Loucy (cell line): ENCODE measurements at regions not wholly inside any gene's neighbourhood (a gene's known extent, or its start where the extent isn't known, plus 50 kb on each side); places are given as distances from the start of the nearest gene placed in this dataset.
"Not testable (repeated sequence)": the region's sequence is repeated elsewhere in the genome, so short reads cannot be mapped to it uniquely, and the experiment has no call there.

ENCODE experiments used
- H2AFZ ChIP-seq: fragments of 200-600 bp; sonication (generic); 2 replicates; pipeline ENCODE4 v1.6.0; 2016; ENCODE audit warnings: antibody characterized with exemption, mild to moderate bottlenecking, low read length, moderate library complexity
- H3F3A ChIP-seq: fragments of 200-600 bp; 2 replicates; pipeline ENCODE4 v1.6.0; 2016; ENCODE audit warnings: antibody characterized with exemption, low read depth, mild to moderate bottlenecking
- H3K27me3 ChIP-seq: fragments of 200-600 bp; sonication (generic); 2 replicates; pipeline ENCODE4 v1.6.1; 2014; ENCODE audit warnings: low read length, mild to moderate bottlenecking; ENCODE audit not compliant: insufficient read depth, poor library complexity, severe bottlenecking
- H3K36me3 ChIP-seq: fragments of 200-600 bp; sonication (generic); 2 replicates; pipeline ENCODE4 v1.6.1; 2016; ENCODE audit warnings: low read length; ENCODE audit not compliant: insufficient read depth
- H3K4me1 ChIP-seq: fragments of 200-600 bp; sonication (generic); 2 replicates; pipeline ENCODE4 v1.5.1; 2014; ENCODE audit warnings: low read length, mild to moderate bottlenecking; ENCODE audit not compliant: insufficient read depth, poor library complexity, severe bottlenecking
- H3K4me2 ChIP-seq: fragments of 200-600 bp; sonication (generic); 2 replicates; pipeline ENCODE4 v1.6.0; 2014; ENCODE audit warnings: antibody characterized with exemption, low read length, low read depth, mild to moderate bottlenecking; ENCODE audit not compliant: poor library complexity, severe bottlenecking
- H3K4me3 ChIP-seq: fragments of 200-600 bp; sonication (generic); 2 replicates; pipeline ENCODE4 v1.5.1; 2014; ENCODE audit warnings: low read length, mild to moderate bottlenecking, mixed read lengths; ENCODE audit not compliant: poor library complexity, severe bottlenecking
- H3K79me2 ChIP-seq: fragments of 200-600 bp; sonication (generic); 2 replicates; pipeline ENCODE4 v1.6.1; 2014; ENCODE audit warnings: low read length; ENCODE audit not compliant: insufficient read depth
- H3K9ac ChIP-seq: fragments of 200-600 bp; sonication (generic); 2 replicates; pipeline ENCODE4 v1.6.0; 2014; ENCODE audit warnings: mild to moderate bottlenecking, low read depth, low read length, moderate library complexity; ENCODE audit not compliant: poor library complexity, severe bottlenecking
- H3K9me2 ChIP-seq: fragments of 200-600 bp; sonication (generic); replicated peaks from 2 replicates; pipeline ENCODE4 v1.6.1; 2016; ENCODE audit warnings: low read depth, low read length, mixed read lengths
- H3K9me3 ChIP-seq: fragments of 200-600 bp; sonication (generic); 2 replicates; pipeline ENCODE4 v1.6.1; 2014; ENCODE audit warnings: mild to moderate bottlenecking, antibody characterized with exemption, low read length, low read depth; ENCODE audit not compliant: insufficient read depth
- H4K20me1 ChIP-seq: fragments of 200-600 bp; sonication (generic); 2 replicates; pipeline ENCODE4 v1.6.0; 2014; ENCODE audit warnings: antibody characterized with exemption, low read length, mild to moderate bottlenecking; ENCODE audit not compliant: insufficient read depth, poor library complexity, severe bottlenecking
- EZH2phosphoT487 ChIP-seq: fragments of 200-600 bp; IDR thresholded peaks from 2 replicates; pipeline ENCODE4 v1.6.1; 2018; ENCODE audit warnings: antibody characterized with exemption, mild to moderate bottlenecking, moderate library complexity, borderline replicate concordance
- TF ChIP-seq, protein P1 (sequence below): fragments of 200-600 bp; sonication (generic); conservative IDR thresholded peaks from 2 replicates; pipeline ENCODE4 v1.5.1; 2014; ENCODE audit warnings: mild to moderate bottlenecking, antibody characterized with exemption, low read length

DNA sequence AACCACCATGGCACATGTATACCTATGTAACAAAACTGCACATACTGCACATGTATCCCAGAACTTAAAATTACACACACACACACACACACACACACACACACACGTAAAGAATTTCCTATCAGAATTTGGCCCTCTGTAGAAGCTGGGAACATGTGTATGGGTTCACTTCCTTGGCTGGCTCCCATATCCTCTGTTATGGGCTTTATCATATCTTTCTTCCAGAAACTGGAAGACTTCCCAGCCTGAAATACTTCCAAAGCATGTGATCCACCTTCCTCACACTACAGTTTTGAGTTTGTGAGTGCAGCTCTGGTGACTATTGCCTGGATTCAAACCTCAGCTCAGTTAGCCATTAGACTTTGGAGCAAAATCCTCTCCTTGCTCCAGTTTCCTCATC lies 78.6 kb upstream of the GDNF start:
- TF ChIP-seq EZH2phosphoT487: no peak
- TF ChIP-seq, protein P1, sequence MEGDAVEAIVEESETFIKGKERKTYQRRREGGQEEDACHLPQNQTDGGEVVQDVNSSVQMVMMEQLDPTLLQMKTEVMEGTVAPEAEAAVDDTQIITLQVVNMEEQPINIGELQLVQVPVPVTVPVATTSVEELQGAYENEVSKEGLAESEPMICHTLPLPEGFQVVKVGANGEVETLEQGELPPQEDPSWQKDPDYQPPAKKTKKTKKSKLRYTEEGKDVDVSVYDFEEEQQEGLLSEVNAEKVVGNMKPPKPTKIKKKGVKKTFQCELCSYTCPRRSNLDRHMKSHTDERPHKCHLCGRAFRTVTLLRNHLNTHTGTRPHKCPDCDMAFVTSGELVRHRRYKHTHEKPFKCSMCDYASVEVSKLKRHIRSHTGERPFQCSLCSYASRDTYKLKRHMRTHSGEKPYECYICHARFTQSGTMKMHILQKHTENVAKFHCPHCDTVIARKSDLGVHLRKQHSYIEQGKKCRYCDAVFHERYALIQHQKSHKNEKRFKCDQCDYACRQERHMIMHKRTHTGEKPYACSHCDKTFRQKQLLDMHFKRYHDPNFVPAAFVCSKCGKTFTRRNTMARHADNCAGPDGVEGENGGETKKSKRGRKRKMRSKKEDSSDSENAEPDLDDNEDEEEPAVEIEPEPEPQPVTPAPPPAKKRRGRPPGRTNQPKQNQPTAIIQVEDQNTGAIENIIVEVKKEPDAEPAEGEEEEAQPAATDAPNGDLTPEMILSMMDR: no peak
- no peaks in the 10 kb centered on the region for H3K79me2 ChIP-seq
- H2AFZ ChIP-seq: no peak overlapping the region
- no peaks in the 10 kb centered on the region for H3F3A ChIP-seq
- no peaks in the 10 kb centered on the region for H4K20me1 ChIP-seq
- H3K9me3 ChIP-seq: no peaks in the 10 kb centered on the region
- H3K4me1 ChIP-seq: no peaks in the 10 kb centered on the region
- no peaks in the 10 kb centered on the region for H3K36me3 ChIP-seq
- H3K4me3 ChIP-seq: no peak overlapping the region
- no peaks in the 10 kb centered on the region for H3K9me2 ChIP-seq
- H3K9ac ChIP-seq: no peak overlapping the region
- no peaks in the 10 kb centered on the region for H3K27me3 ChIP-seq
- H3K4me2 ChIP-seq: no peak overlapping the region

DNA sequence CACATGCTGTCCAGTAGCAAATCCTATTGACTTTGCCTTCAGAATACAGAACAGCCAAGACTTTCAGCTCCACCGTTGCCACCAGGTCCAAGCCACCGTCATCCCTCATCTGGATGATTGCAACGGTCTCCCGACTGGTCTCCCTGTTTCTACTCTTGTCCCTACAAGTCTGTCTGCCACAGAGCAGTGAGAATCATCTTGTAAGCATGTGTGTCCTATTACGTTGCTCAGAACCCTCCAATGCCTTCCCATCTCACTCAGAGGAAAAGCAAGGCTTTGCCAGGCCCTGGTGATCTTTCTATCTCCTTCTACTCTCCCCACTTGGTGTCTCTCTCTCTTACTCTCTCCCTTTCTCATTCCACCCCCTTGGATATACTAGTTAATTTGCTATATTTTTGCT lies 76.7 kb upstream of the GDNF start:
- H3K9ac ChIP-seq: no peak overlapping the region

DNA sequence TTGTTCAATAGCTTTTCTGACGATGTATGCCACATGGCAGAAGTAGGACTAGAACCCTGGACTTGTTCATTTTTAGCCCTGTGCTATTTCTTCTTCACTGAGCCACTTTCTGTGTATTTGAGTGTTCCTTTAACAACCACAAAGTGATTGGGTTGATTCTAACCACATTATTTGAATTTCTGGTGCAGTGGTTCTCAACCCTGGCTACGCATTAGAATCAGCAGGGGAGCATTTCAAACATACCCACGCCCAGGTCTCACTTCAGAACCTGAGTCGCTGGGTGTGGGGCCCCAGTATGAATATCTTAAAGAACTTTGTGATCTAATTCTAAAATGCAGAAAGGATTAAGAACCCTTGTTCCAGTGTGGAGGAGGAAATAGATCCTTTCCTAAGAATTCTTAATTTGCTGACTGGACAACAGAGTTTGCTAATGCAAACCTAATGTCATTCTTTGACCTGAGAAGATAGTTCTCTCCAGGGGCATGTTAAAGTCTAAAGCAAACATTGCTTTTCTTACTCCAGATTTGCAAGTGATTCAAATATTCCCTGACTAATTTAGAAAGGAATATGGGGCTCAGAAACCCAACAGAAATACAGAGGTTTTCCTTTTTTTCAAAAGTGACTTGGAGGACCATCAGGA lies 75.4 kb upstream of the GDNF start:
- no peaks in the 10 kb centered on the region for H3K9me2 ChIP-seq
- no peaks in the 10 kb centered on the region for H3K36me3 ChIP-seq
- H3K79me2 ChIP-seq: no peaks in the 10 kb centered on the region
- no peaks in the 10 kb centered on the region for H3F3A ChIP-seq
- no peak overlapping the region for H2AFZ ChIP-seq
- H4K20me1 ChIP-seq: no peaks in the 10 kb centered on the region
- peaks cover 3% of the 10 kb centered on the region for H3K4me1 ChIP-seq
- H3K9ac ChIP-seq: no peak overlapping the region
- H3K4me3 ChIP-seq: no peak overlapping the region
- no peak for TF ChIP-seq EZH2phosphoT487
- no peaks in the 10 kb centered on the region for H3K9me3 ChIP-seq
- H3K4me2 ChIP-seq: no peak overlapping the region
- H3K27me3 ChIP-seq: no peaks in the 10 kb centered on the region

More for the DNA sequence above, 76.7 kb upstream of the GDNF start:
- Histone ChIP-seq H3K4me3 (no peak overlapping the region), H3K9me3 (no peaks in the 10 kb centered on the region), H3K27me3 (no peaks in the 10 kb centered on the region), H3K79me2 (no peaks in the 10 kb centered on the region), H2AFZ (no peak overlapping the region), H3K4me2 (no peak overlapping the region), H3K36me3 (no peaks in the 10 kb centered on the region), H3K9me2 (no peaks in the 10 kb centered on the region), H3F3A (no peaks in the 10 kb centered on the region), H3K4me1 (no peaks in the 10 kb centered on the region), H4K20me1 (no peaks in the 10 kb centered on the region)
- TF ChIP-seq EZH2phosphoT487: no peak
- TF ChIP-seq, protein P1: no peak

DNA sequence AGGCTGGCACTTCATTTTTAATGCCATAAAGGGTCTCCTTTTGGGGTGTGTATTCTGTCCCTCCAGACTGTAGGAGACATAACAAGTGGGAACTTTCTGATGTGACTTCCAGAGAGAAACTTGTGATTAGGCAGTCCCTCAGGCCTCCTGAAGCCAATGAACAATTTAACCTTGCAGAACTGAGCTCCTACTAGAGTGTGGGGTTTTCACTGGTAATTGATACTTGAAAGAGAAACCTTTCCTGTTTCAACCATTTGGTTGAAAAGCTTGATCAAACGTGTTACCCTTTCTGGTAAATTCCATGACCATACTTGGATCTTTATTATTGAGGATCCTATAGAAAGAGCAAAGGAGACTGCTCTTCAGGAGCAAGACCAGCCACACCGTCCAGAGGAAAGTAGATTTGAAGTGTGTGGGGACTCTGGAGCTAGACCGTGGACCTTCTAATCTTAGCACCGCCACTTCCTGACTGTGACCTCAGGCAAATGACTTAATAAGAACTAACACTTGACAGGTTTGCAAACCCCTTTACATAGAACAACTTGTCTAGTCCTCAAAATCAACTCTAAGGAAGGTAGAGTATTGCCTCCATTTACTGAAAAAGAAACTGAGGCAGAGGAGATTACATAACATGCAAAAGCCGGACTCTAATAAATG lies 69.9 kb upstream of the GDNF start:
- not testable (repeated sequence) for H3K4me3 ChIP-seq, H3K27me3 ChIP-seq, H4K20me1 ChIP-seq, H3K4me1 ChIP-seq, H3F3A ChIP-seq, H3K36me3 ChIP-seq, H3K9me2 ChIP-seq, H3K79me2 ChIP-seq, H3K9me3 ChIP-seq, H3K9ac ChIP-seq, H2AFZ ChIP-seq
- peak overlapping the region; percentile 11 for H3K4me2 ChIP-seq
